HG02763 (cell line): ENCODE measurements at regions not wholly inside any gene's neighbourhood (a gene's known extent, or its start where the extent isn't known, plus 50 kb on each side); places are given as distances from the start of the nearest gene placed in this dataset.
"Not testable (repeated sequence)": the region's sequence is repeated elsewhere in the genome, so short reads cannot be mapped to it uniquely, and the experiment has no call there.

ENCODE experiments used
- ATAC-seq: cut with Tn5 transposase; IDR thresholded peaks from one replicate; pipeline ENCODE4 v1.9.1; 2021; ENCODE audit warnings: mild to moderate bottlenecking, moderate library complexity; ENCODE audit not compliant: unreplicated experiment

GRCh38 chr6:6861995-6862394 is 245.8 kb upstream of the RREB1 start:
- ATAC-seq = no peak

GRCh38 chr6:6863970-6864639 is 243.7 kb upstream of the RREB1 start:
- no peak for ATAC-seq

GRCh38 chr6:6865611-6866010 is 242.2 kb upstream of the RREB1 start:
- ATAC-seq = no peak

GRCh38 chr6:6866656-6867403 is 240.9 kb upstream of the RREB1 start:
- ATAC-seq = no peak

GRCh38 chr6:6867404-6867799 is 240.4 kb upstream of the RREB1 start:
- no peak for ATAC-seq

GRCh38 chr6:6869094-6869493 is 238.7 kb upstream of the RREB1 start:
- no peak for ATAC-seq

GRCh38 chr6:6870921-6871320 is 236.8 kb upstream of the RREB1 start:
- no peak for ATAC-seq

- no peak for ATAC-seq
Measured at GRCh38 chr6:6872459-6873344, 235.1 kb upstream of the RREB1 start.

- ATAC-seq = no peak
Measured at GRCh38 chr6:6873778-6874177, 234.0 kb upstream of the RREB1 start.

GRCh38 chr6:6875818-6876470 is 231.8 kb upstream of the RREB1 start:
- ATAC-seq = no peak

- ATAC-seq = not testable (repeated sequence)
Measured at GRCh38 chr6:6877792-6878191, 230.0 kb upstream of the RREB1 start.

GRCh38 chr6:6878887-6879585 is 228.7 kb upstream of the RREB1 start:
- no peak for ATAC-seq

- ATAC-seq = not testable (repeated sequence)
Measured at GRCh38 chr6:6879586-6879974, 228.2 kb upstream of the RREB1 start.

GRCh38 chr6:6880745-6881437 is 226.9 kb upstream of the RREB1 start:
- ATAC-seq = no peak

- no peak for ATAC-seq
Measured at GRCh38 chr6:6881438-6882225, 226.1 kb upstream of the RREB1 start.

- no peak for ATAC-seq
Measured at GRCh38 chr6:6882592-6882991, 225.2 kb upstream of the RREB1 start.

GRCh38 chr6:6883011-6883410 is 224.8 kb upstream of the RREB1 start:
- ATAC-seq = no peak

- no peak for ATAC-seq
Measured at GRCh38 chr6:6884193-6884627, 223.6 kb upstream of the RREB1 start.

- no peak for ATAC-seq
Measured at GRCh38 chr6:6884916-6885315, 222.8 kb upstream of the RREB1 start.
